Uterus (tissue), 3 donors: ENCODE measurements at regions not wholly inside any gene's neighbourhood (a gene's known extent, or its start where the extent isn't known, plus 50 kb on each side); places are given as distances from the start of the nearest gene placed in this dataset.

ENCODE experiments used
- DNase-seq, 2 donors: peaks; one replicate each; pipeline ENCODE4 v3.0.0-alpha.2; 2019 to 2020
- H3K27ac ChIP-seq, 2 donors: fragments of 200-600 bp; sonication (generic); 1 replicate in 1 of 2; 2 replicates in 1 of 2; pipeline ENCODE4 v1.5.1; 2016 to 2018
- H3K27me3 ChIP-seq, 2 donors: fragments of 200-600 bp; sonication (generic); one replicate each; pipeline ENCODE4 v1.5.1; 2018 to 2019; ENCODE audit warnings: control low read depth in 1 of 2
- H3K36me3 ChIP-seq, 2 donors: fragments of 200-600 bp; sonication (generic); one replicate each; pipeline ENCODE4 v1.5.1; 2019; ENCODE audit warnings: control low read depth in 1 of 2
- H3K4me1 ChIP-seq, 2 donors: fragments of 200-600 bp; sonication (generic); one replicate each; pipeline ENCODE4 v1.5.1; 2018 to 2019; ENCODE audit warnings: control low read depth in 1 of 2
- H3K4me3 ChIP-seq, 2 donors: fragments of 200-600 bp; sonication (generic); 1 replicate in 1 of 2; 2 replicates in 1 of 2; pipeline ENCODE4 v1.5.1; 2018 to 2019; ENCODE audit warnings: mild to moderate bottlenecking in 1 of 2
- H3K9me3 ChIP-seq, 2 donors: fragments of 200-600 bp; sonication (generic); one replicate each; pipeline ENCODE4 v1.5.1; 2019; ENCODE audit warnings: control low read depth in 1 of 2
- POLR2A ChIP-seq, 2 donors: fragments of 450-650 bp; IDR thresholded peaks; one replicate each; pipeline ENCODE4 v1.6.1; 2016; ENCODE audit warnings: antibody characterized with exemption in 2 of 2, mild to moderate bottlenecking in 1 of 2, moderate library complexity in 1 of 2
- intact Hi-C: fragments of 100-400 bp; cut with DNase I; formaldehyde crosslinking; loops from one replicate; pipeline ENCODE4 v1.15.1; 2023; ENCODE audit warnings: low total_unique reads
- TF ChIP-seq, protein P1 (sequence below), 4 experiments: fragments of 200-600 bp in 2 of 4; fragments of 450-650 bp in 2 of 4; sonication (generic) in 2 of 4; IDR thresholded peaks; one replicate each; pipeline ENCODE4 v1.5.1; 2016 to 2019; ENCODE audit warnings: antibody characterized with exemption in 4 of 4, mild to moderate bottlenecking in 2 of 4, moderate library complexity in 1 of 4
- donor health status: DM: yes; HTN: yes; CAD: no.

DNA sequence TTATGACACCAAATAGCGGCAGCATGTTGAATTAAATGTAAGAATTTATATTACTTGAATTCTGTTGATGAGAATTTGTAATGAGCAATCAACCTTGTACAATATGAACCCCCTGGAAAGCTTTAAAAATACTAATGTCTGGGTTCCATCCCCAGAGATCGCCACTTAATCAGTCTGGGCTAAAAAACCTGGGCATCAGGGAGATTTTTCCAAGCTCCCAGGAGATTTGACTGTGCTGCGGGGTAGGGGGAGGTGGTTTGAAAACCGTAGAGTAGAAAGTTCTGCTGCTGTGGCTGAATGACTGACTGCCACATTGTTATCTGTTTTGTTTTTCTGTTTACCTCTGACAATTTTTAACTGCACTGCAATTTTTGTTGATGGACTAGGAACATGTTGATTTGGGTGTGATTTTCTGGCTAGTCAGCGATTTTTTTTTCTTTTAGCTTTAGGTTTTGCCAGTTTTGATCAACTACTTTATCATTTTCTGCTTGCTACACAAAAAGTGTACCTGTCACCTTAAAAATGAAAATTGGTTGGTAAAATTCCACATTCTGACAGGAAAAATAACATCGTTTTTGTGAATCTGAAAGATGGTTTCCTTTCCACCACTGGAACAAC, 79.3 kb downstream of the PCTP start:
- Histone ChIP-seq H3K4me1 (no peaks in the 10 kb centered on the region), H3K4me3 (no peak overlapping the region), H3K27me3 (no peaks in the 10 kb centered on the region), H3K9me3 (no peaks in the 10 kb centered on the region), H3K36me3 (no peaks in the 10 kb centered on the region), H3K27ac (no peak overlapping the region)
- no peak for DNase-seq
- intact Hi-C loops = no loop called here
- TF ChIP-seq, protein P1, sequence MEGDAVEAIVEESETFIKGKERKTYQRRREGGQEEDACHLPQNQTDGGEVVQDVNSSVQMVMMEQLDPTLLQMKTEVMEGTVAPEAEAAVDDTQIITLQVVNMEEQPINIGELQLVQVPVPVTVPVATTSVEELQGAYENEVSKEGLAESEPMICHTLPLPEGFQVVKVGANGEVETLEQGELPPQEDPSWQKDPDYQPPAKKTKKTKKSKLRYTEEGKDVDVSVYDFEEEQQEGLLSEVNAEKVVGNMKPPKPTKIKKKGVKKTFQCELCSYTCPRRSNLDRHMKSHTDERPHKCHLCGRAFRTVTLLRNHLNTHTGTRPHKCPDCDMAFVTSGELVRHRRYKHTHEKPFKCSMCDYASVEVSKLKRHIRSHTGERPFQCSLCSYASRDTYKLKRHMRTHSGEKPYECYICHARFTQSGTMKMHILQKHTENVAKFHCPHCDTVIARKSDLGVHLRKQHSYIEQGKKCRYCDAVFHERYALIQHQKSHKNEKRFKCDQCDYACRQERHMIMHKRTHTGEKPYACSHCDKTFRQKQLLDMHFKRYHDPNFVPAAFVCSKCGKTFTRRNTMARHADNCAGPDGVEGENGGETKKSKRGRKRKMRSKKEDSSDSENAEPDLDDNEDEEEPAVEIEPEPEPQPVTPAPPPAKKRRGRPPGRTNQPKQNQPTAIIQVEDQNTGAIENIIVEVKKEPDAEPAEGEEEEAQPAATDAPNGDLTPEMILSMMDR (IDR thresholded peaks at IDR 0.05) = no peak
- no peak for TF ChIP-seq POLR2A (IDR thresholded peaks at IDR 0.05)

DNA sequence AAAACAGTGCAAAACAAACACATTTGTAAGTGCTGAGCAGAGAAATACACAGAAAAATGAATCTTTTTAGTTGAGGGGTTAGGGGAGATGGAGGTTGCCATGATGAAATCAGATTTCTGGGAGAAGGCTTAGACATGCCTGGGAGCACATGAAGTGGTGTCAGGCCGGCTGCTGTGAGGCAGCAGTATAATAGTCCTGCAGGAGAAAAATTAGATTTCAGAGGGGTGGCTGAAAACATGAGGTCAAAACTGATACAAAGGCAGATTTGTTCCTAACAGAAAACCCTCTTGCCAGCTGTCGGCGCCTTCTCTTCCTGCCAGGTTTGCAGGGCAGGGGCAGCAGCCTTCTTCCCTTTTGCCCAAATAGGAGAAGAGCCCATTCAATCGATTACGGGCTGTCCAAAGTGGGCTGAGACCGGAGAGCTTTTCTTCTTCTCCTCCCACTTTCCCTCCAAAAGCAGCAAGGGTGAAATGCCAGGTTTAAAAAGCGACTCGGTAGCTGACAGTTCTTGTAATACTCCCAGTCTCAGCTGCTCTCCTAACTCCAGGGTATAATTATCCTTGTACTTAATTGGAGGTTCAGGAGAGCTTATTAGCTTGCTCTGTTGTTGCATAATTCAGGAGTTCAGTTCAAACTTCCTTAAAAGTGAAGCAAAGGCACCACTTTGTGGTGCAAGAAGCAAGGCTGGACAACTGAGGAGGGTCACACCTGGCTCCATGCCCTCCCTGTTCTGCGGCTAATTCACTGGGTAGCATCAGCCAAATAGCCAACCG, 80.0 kb downstream of the PCTP start:
- Histone ChIP-seq H3K9me3 (no peaks in the 10 kb centered on the region), H3K4me3 (no peak overlapping the region), H3K27me3 (no peaks in the 10 kb centered on the region), H3K4me1 (no peaks in the 10 kb centered on the region), H3K27ac (no peak overlapping the region), H3K36me3 (no peaks in the 10 kb centered on the region)
- no peak for DNase-seq
- no peak for TF ChIP-seq POLR2A (IDR thresholded peaks at IDR 0.05)
- TF ChIP-seq, protein P1 (IDR thresholded peaks at IDR 0.05) = no peak
- intact Hi-C loops = no loop called here

DNA sequence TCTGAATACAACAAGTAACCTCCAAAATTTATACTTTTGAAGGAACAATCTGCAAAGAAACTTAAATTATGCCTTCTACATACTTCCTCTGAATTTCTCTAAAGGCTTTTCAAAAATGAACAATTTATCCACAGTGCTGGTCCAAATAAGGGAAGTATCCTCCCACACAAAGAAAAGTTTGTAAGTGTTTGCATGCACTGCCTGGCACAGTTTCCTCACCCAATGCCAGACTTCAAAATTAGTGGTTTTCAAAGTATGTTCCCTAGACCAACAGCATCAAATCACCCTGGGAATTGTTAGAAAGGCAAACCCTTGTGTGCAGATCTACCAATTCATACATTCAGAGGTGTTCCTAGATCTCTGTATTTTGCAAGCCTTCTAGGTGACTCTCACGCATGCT, 82.5 kb downstream of the PCTP start:
- Histone ChIP-seq H3K27me3 (no peaks in the 10 kb centered on the region), H3K27ac (no peak overlapping the region), H3K9me3 (no peaks in the 10 kb centered on the region), H3K4me1 (no peaks in the 10 kb centered on the region), H3K4me3 (no peak overlapping the region), H3K36me3 (no peaks in the 10 kb centered on the region)
- intact Hi-C loops = no loop called here
- no peak for DNase-seq
- no peak for TF ChIP-seq POLR2A (IDR thresholded peaks at IDR 0.05)
- TF ChIP-seq, protein P1 (IDR thresholded peaks at IDR 0.05) = no peak

DNA sequence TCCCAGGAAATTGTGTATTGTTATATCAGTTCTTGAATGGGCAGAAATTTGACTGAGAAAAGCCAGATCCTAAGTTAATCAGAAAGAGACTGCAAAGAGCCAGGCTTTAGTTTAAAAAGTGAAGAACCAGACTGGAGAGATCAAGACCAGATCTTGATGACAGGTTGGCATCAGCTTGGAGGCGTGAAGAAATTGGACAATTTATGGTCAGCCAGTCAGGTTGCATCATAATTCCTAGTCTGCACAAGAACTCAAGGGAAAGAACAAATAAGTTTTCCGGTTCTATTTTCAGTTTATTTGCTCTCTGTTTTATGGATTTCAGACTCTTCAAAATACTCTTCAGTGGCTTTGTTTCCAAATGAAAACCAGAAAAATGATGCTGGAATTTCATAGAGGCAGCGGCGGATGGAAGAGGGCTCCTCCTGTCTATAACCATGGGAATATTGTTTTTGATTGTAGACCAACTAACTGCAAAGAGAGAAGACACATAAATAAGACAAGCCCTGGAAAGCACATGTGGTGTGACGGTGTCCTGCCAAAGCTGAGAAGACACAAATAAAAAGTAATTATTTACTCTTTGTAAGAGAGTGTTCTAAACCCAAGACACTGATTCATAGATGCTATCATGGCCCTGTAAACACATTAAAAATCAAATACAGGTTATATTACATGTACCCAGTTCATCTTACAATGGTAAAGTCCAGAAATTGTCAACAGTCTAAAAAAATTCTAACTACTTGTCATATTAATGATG, 91.7 kb downstream of the PCTP start:
- intact Hi-C loops = no loop called here
- no peak overlapping the region for H3K27ac ChIP-seq
- TF ChIP-seq POLR2A (IDR thresholded peaks at IDR 0.05) = no peak
- TF ChIP-seq, protein P1 (IDR thresholded peaks at IDR 0.05) = no peak
- no peak for DNase-seq
- no peaks in the 10 kb centered on the region for H3K27me3 ChIP-seq
- no peaks in the 10 kb centered on the region for H3K4me1 ChIP-seq
- H3K9me3 ChIP-seq = no peaks in the 10 kb centered on the region
- H3K36me3 ChIP-seq = no peaks in the 10 kb centered on the region
- H3K4me3 ChIP-seq = no peak overlapping the region

DNA sequence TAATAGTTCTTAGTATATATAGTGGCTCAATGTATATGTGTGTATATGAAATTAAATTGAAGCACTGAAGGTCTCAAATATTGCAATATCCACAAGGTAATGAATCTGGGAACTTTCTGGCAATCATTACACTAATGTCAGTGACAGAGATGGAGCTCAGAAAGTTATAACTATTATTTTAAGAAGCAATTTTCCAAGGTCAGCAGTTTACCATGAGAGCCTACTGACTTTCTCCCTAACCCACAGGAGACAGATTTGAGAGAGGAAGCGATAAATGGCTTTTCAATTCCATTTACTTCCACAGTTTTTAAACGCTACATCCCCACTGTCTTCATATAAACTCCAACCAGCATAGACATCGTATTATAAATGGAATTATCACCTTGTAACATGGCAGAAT, 92.9 kb downstream of the PCTP start:
- intact Hi-C loops = no loop called here

More for the DNA sequence above, 92.9 kb downstream of the PCTP start:
- TF ChIP-seq, protein P1 (IDR thresholded peaks at IDR 0.05) = no peak
- no peak for TF ChIP-seq POLR2A (IDR thresholded peaks at IDR 0.05)
- DNase-seq = no peak
- Histone ChIP-seq H3K36me3 (no peaks in the 10 kb centered on the region), H3K27ac (no peak overlapping the region), H3K9me3 (no peaks in the 10 kb centered on the region), H3K4me1 (no peaks in the 10 kb centered on the region), H3K27me3 (no peaks in the 10 kb centered on the region), H3K4me3 (no peak overlapping the region)
